K562 (cell line): ENCODE measurements at regions not wholly inside any gene's neighbourhood (a gene's known extent, or its start where the extent isn't known, plus 50 kb on each side); places are given as distances from the start of the nearest gene placed in this dataset.

Source experiments
- FOS ChIP-seq: IDR thresholded peaks from 3 replicates; pipeline ENCODE4 v1.6.1; 2011; ENCODE audit not compliant: insufficient read length; ENCODE audit errors: extremely low read depth
- JUNB ChIP-seq: fragments of 450-650 bp; formaldehyde crosslinking; conservative IDR thresholded peaks from 2 replicates; pipeline ENCODE4 v1.4.0; 2020; ENCODE audit warnings: mild to moderate bottlenecking
- POLR2A ChIP-seq: fragments of 450-650 bp; conservative IDR thresholded peaks from 2 replicates; pipeline ENCODE4 v1.6.1; 2016
- RAD21 ChIP-seq, 2 experiments: fragments of 250-450 bp in 1 of 2; fragments of 450-650 bp in 1 of 2; sonication (Bioruptor Pico) in 1 of 2; formaldehyde crosslinking in 1 of 2; IDR thresholded peaks in 1 of 2; conservative IDR thresholded peaks in 1 of 2; 2 replicates each; pipeline versions ENCODE4 v1.4.0 to v1.8.0; 2020 to 2022; ENCODE audit warnings: mild to moderate bottlenecking in 2 of 2, moderate library complexity in 1 of 2
- TAF1 ChIP-seq: IDR thresholded peaks from 2 replicates; pipeline ENCODE4 v1.6.1; 2011; ENCODE audit warnings: mild to moderate bottlenecking, low read length, moderate library complexity; ENCODE audit not compliant: insufficient read depth, control insufficient read depth, severe bottlenecking; ENCODE audit errors: extremely low read depth
- ZFP36 ChIP-seq: fragments of 150-350 bp; IDR thresholded peaks from 2 replicates; pipeline ENCODE4 v1.6.1; 2018; ENCODE audit warnings: low read length, low read depth; ENCODE audit not compliant: partially characterized antibody

DNA sequence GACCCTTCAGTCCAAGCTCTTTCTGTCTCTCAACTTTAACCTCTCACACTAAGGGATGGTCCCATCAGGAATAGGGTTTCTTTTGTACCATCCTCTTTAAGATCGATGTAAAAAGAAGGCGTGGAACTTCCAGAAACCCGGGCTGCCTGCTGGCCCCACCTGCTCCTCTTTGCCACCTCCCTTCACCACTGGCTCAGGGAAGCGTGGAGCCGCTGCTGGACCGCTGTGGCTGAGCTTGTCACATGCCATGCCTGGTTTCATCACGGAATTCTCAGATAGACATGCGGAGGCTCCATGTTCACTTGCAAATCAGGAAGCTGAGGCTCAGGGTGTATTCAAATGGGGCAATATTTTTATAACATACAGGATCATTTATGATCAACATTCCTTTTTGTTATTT is 399.7 kb downstream of the BRD1 start:
- TF ChIP-seq ZFP36, result no peak
- no peak for TF ChIP-seq POLR2A
- TF ChIP-seq JUNB (CRISPR knock-in tag), result no peak
- no peak for TF ChIP-seq FOS
- TF ChIP-seq RAD21 (CRISPR knock-in tag; conservative IDR thresholded peaks at IDR 0.05 in 1 of 2, IDR thresholded peaks at IDR 0.05 in 1 of 2), result no peak
- TF ChIP-seq TAF1, result no peak
